NCI-H2029 (cell line): ENCODE measurements at regions not wholly inside any gene's neighbourhood (a gene's known extent, or its start where the extent isn't known, plus 50 kb on each side); places are given as distances from the start of the nearest gene placed in this dataset.
A peak's percentile ranks its signal among the peaks of the same experiment; 100 is the strongest.
"Not testable (repeated sequence)": the region's sequence is repeated elsewhere in the genome, so short reads cannot be mapped to it uniquely, and the experiment has no call there.

ENCODE experiments used
- DNase-seq: peaks from one replicate; lab custom pipeline; 2025; lab: John Stamatoyannopoulos, UW

DNA sequence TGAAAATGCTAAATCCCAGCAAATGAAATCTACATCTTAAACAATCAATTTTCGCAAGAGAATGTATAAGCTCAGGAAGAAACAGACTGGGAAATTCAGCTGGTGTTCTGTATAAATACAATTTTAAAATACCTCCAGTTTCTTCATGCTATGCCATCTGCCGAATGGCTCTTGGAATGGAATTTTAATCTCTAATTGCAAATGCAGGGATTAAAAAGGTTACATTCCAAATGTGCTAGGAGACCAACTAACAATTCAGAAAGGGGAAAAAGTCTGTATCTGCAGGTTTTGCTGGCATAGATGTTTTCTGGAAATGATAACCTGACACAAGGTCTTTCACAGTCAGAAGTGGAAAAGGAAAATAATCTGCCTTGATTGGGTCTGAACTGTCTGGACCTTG, 379.7 kb downstream of the MAT2B start:
- DNase-seq: no peak

DNA sequence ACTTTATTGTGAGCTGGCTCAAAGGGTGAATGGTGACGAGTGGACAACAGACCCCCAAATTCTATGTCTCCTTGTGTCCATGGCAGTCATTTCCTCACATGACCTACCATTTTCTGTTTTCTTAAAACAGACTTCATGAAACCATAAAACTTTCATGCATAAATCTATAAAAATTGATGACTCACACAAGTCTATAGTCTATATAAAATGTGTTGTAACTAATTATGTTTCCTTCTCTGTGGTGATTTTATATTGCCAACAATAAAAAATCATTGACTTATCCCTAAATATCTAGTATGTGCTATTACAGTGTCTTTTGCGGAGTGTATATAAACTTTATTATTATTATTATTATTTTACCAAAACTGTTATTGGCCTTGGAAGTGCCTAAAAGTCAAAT, 382.4 kb downstream of the MAT2B start:
- DNase-seq: no peak

DNA sequence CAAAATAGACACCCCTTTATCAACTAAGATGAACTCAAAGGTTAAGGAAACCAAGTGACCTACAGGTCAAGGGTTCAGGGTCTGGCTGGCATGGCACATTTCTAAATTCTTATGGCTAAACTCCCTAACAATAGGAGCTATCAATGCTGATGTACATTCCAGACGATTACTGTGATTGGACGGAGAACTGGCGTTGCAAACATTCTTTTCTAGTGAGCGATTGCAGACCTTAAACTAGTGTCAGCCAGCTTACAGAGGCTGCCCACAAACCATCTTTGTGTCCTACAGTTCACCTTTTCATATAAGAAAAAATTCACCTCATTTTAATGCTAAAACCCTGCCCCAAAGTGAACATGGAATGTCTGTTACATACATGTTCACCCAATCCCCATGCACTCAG, 382.9 kb downstream of the MAT2B start:
- DNase-seq: no peak

DNA sequence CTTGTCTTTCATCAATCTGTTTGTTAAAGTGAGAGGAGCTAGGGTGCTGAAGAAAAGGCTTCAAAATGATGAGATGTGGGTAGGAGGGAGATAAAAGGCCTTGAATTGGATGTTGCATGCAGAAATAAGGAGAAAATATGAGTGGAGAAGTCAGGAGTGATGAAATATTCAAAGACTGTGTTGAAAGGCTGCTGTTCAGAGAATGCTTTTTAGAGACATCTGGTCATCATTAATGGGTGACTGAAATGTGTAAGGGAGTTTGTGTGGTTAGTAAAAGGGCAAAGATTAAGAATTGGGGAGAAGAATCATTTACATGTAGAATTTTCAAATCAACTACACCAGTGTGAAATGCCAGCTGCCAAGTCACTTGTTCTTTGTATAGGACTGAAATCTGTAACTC, 383.9 kb downstream of the MAT2B start:
- DNase-seq: no peak

DNA sequence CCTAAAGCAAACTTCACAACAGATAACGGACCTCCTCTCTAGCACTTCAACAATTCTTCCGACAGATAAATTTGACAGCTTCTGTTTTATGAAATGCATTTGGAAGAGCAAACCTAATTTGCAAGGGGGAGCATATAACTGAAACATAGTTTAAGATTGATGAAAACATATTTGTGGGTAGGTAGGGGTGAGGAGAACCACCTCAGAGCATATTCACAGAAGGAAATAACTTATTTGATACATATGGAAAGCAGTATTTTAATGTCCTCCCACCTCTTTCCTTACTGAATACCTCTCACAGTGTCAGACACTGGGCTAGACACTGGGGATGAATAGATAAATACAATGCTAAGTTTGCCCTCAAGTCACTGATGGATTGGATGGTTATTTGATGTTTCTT, 384.8 kb downstream of the MAT2B start:
- DNase-seq: no peak

DNA sequence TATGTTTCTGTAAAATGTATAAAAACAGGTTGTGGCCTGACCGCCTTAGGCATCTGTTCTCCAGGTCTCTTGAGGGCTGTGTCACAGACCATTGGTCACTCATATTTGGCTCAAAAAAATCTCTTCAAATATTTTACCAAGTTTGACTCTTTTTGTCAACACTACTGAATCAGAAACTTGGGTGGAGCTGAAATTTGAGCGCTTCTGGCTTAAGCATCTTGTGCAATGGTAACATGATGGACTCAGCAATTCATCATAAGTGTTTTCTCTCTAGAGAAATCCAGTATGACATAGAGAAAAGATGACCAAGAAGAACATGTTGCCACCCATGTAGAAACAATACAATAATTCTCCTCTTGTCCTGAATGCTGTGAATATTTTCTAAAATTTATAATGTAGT, 387.9 kb downstream of the MAT2B start:
- no peak for DNase-seq

DNA sequence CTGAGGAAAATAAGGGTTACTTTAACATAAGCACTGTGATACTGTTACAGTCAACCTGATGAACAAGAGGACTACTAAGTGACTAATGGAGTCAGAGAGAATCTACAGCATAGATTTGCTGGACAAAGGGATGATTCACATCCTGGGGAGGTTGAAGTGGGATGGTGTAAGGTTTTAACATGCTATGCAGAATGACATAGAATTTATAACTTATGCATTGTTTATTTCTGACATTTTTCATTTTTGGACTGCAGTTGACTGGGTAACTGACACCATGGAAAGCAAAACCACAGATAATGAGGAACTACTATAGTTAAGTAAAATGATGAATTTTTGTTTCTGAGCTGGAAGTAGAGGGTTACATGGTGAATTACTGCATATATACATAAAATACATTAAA, 389.2 kb downstream of the MAT2B start:
- no peak for DNase-seq

DNA sequence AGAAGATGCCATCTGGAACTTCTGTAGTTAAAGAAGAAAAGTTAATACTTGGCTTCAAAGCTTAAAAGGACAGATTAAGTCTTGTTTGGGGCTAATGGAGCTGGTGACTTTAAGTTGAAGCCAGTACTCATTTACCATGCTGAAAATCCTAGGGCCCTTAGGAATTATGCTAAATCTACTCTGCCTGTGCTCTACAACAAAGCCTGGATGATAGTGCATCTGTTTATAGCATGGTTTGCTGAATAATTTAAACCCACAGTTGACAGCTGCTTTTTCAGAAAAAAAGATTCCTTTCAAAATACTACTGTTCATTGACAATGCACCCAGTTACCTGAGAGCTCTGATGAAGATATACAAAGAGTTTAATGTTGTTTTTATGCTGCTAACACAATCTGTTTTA, 393.5 kb downstream of the MAT2B start:
- DNase-seq: no peak

DNA sequence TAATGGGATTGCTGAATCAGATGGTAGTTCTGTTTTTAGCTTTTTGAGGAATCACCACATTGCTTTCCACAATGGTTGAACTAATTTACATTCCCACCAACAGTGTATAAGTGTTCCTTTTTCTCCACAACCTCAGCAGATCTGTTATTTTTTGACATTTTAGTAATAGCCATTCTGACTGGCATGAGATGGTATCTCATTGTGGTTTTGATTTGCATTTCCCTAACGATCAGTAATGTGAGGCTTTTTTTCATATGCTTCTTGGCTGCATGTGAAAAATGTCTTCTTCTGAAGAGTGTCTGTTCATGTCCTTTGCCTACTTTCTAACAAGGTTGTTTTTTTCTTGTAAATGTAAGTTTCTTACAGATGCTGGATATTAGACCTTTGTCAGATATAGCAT, 402.4 kb downstream of the MAT2B start:
- not testable (repeated sequence) for DNase-seq

DNA sequence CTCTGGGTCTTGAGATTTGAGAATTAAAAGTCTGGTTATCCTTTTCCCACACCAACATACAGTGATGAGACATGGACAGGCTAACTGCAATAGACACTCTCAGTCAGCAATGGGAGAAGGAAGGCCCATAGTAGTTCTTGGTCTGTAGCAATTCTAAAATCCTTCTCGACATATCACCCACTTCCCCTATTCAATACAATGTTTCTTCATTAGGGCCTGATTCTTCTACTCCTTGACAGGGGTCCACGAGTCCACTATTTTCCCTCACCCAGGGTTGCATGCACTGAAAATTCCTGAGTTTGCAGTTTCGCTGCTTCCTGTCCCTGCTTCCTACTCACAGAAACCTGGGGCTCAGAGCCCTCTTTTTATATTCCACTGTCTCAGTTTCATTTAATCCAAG, 402.8 kb downstream of the MAT2B start:
- no peak for DNase-seq

DNA sequence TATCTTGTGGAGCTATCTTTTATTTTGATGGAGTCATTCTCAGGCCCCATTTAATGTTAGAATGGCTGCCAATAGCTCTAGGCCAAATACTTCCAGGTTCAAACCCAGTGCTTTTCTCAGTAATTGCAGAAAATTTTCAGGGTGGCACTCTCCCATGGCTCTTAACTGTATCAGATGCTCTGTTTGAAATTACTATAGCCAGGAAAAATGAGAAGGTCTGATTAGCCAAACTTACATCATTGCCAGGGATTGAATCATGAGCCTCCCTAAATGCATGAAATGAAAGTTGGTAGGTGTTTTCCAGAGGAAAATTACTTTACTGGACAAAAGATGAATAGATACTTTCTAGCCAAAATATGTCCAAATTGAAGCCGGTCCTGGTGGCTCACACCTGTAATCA, 404.8 kb downstream of the MAT2B start:
- no peak for DNase-seq

DNA sequence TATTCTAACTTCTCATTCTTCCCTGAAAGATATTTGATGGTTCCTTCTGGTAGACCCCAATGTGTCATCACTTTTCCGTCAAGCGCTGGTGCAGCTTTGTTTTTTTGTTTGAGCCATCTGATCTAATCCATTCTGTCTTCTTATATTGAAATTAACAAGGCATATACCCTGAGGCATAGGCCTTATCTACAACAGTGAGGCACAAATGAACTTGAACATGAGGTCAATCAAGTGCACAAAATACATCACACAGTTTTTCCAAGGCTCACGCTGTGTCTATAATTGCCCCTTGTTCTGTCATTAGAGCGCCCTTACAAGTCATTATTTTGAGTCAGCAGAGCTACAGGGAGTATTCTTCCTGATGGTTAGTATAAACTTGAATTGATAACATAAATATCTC, 406.6 kb downstream of the MAT2B start:
- no peak for DNase-seq

DNA sequence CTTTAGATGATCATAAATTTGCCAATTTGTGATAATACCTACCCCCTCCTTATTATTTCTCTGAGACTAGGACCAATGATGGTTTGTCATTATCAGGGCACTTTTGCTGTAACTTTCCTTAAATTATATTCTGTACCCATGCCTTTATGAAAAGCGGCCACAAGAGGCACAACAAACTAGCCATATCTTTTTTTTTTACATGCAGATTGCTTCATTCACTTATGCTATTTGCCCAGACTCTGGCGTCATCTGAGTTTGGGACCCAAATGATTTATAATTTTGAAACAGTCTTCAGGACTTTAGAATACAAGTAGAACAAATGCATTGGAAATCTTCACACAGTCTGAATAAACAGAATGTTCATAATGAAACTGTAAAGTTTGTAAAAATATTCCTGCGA, 408.1 kb downstream of the MAT2B start:
- DNase-seq: no peak

DNA sequence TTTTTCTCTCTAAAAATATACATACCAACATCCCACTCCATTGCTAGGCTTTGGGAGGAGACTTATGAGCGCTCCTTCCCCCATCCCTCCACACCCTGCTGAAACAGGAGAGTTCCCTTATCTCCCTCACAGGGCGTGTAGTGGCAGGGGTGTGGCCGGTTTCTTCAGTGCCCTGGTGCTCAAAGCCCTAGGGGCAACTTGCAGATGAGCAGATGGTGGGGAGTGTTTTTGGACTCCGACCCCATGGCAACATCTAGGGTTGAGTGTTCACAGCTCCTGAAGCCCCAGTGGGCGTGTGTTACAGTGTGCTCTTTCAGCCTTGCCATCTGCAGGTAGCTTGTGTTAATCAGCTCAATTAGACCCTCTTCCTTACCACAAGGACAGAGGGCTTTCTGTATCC, 409.5 kb downstream of the MAT2B start:
- DNase-seq: no peak

DNA sequence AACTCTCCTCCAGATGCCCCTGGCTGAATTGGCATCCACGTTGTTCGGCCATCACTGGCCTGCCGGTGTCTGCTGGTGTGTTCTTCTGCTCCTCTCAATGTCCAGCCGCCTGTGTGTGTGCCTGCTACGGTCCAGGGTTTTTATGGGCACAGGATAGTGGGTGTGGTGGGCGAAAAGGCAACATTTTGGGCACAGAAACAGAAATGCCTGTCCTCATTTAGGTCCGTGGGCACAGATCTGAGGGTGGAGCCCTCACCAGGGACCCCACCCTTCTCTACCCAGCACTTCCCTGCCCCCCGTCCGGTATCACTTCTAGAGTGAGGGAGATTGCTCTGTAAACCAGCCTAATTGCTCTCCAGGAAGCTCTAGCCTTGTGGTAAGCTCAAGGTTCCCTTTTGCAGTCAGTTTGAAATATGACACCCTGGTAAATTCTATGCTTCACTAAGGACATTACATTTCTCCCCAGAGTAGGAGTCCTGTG, 410.1 kb downstream of the MAT2B start:
- DNase-seq: peak; percentile 8

DNA sequence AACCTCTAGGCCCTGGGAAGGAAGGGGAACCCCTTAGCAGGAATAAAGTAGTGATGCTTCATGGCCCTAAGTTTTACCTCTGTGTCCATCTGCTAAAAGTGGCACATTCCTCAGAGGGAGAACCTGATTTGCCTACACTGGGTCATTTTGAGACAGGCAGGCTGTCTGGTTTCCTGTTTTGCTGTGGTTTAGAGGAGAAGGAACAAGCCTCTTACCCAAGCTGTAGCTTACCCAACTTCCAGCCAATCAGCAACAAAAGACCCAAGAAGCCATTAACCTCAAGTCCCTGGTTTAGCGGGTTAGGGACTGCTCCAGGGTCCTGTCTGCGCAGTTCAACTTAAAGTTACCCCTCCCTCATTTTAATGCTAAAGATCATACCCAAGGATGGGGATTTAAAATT, 411.0 kb downstream of the MAT2B start:
- no peak for DNase-seq

DNA sequence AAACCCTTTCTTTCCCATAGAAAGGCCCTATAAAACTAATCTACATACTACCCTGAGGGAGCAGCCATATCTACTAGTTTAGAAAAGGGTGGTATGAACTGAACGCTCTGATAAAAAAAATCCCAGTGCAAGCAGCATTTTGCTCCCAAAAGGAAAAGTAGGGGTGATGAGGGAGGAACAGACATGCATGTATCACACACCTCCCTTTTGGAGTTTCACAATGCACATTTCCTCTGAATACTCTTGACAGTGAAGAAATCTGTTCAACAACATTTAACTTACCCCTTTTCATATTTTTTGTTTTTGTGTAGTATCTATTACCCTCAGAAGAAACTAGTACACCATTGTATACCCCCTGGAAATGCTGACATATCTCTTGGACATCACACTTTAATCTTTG, 411.4 kb downstream of the MAT2B start:
- DNase-seq: no peak

DNA sequence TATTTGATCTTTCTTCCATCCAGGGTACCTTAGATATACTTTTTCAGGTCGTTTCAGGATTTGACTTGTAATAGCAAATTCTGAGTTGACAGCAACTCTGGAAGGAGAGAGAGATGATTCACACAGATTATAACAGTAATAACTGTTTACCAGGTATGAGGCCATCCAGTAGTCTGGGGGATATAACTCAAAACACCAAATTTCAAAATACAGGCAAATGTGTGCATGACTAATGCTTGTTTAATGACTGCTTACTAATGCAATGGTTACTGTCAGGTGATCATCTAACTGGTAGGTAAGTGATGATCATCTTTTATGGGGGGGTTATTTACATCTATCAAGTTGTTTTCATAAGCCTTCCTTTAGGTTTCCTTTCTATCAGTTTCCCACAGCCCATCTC, 412.3 kb downstream of the MAT2B start:
- DNase-seq: no peak

DNA sequence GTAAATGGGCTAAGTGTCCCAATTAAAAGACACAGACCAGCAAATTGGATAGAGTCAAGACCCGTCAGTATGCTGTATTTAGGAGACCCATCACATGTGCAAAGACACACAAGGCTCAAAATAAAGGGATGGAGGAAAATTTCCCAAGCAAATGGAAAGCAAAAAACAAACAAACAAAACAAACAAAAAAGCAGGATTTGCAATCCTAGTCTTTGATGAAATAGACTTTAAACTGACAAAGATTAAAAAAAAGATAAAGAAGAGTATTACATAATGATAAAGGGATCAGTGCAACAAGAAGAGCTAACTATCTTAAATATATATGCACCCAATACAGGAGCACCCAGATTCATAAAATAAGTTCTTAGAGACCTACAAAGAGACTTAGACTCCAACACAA, 429.6 kb downstream of the MAT2B start:
- not testable (repeated sequence) for DNase-seq

DNA sequence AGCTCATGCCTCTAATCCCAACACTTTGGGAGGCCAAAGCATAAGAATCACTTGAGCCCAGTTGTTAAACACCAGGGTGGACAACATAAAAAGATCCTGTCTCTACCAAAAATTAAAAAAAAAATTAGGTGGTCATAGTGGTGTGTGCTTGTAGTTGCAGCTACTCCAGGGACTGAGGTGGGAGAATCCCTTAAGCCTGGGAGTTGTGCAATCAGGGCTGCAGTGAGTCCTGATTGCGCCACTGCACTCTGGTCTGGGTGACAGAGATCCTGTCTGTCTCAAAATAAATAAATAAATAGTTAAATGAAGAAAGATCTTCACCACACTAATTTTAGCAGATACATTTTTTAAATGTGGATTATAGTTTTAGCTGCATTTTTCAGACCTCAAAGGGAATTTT, 433.2 kb downstream of the MAT2B start:
- DNase-seq: no peak

DNA sequence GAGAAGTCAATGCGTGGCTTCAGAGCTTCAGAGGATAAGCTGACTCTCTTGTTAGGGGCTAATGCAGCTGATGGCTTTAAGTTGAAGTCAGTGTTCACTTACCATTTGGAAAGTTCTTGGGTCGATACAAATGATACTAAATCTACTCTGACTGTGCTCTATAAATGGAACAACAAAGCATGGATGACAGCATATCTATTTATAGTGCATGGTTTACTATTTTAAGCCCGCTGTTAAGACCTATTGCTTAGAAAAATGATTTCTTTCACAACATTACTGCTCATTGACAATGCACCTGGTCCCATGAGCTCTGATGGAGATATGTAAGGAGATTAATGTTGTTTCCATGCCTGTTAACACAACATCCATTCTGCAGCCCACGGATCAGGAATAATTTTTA, 435.7 kb downstream of the MAT2B start:
- no peak for DNase-seq

DNA sequence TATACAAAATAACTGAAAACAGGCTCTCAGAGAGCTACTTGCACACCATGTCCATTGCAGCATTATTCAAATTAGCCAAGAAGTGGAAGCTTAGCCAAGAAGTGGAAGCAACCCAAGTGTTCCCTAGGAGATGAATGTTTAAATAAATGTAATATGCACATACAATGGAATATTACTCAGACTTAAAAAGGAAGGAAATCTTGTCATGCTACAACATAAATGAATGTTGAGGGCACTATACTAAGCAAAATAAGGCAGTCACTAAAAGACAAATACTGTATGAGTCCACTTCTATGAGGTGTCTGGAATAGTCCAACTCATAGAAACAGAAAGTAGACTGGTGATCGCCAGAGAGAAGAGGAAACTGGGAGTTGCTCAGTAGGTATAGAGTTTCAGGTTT, 438.1 kb downstream of the MAT2B start:
- no peak for DNase-seq

DNA sequence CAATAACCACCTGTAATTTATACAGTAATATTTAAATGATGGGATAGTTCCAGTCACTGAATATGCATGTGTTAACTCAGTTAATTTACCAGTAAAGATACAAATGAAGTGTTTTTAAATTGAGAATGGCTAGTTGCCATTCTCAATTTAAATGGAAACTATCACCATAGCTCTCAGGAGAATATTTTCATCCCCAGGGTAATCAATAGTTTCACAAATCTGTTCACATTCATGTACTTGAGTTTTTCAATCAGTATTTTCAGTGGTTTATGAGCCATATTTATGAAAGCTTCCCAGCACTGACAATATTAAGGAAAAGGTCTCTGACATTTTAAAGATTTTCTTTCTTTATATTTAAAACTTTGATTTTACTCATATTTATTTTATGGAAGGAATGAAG, 439.3 kb downstream of the MAT2B start:
- no peak for DNase-seq

DNA sequence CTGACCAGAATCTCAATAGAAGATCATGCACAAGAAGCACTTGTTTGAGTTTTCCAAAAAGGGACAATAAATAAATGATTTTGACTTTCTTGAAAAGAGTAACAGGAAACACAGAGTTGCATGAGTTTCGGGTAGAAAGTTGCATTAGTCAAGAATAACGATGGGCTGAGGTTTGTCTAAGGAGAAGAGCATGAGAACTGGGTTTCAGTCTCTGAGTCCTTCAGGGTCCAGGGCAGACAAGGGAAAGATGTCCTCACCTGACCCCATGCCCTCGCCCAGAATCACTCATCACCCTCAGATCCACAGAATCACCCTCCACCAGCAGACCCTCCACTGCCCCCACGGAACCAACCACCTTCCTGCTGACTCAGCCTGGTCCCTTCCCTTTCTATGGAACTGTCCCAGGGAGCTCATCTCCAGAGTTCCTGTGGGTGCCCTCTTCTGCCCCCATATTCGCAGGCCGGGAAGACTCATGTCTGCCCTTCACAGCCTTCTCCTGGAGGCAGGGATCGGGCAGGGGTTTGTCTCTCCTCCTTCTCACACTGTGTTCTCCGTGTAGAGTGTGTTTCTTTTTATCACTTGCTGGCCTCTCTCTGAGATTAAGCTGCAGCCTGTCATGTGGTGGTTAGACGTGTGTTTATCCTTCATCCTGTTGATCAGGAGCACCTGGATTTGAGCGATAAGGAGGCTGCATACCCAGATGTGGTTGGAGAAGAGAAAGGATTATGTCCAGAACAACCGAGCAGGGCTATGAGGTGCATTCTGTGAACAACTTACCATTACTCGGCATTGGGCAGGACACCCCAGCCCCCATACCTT, 442.6 kb downstream of the MAT2B start:
- no peak for DNase-seq
